ENCODE measurements at regions not wholly inside any gene's neighbourhood (a gene's known extent, or its start where the extent isn't known, plus 50 kb on each side); places are given as distances from the start of the nearest gene placed in this dataset.

DNA sequence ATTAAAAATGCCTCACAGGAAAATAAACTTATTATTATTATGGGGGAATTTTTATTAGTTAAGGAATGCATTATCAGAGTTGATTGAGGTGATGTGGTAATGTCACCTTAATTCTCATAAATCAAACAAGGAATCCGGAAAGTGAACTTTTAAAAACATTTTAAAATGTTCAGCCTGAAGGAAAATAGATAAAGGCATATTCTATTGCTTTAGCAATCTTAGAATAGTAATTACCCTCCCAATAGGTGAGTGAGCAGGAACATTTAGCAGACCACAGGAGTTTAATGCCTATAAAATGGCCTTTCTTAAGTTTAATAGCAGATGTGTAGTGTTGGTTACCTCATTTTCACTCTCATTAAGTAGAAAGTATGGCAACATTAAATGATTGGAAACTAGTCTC is 160.9 kb upstream of the MAD2L1 start:
- in situ Hi-C loops (cut with MboI; ENCODE audit: low sequenced_read_pairs) = no loop called here

More for the DNA sequence above, 160.9 kb upstream of the MAD2L1 start:
- TF ChIP-seq RAD21 (IDR thresholded peaks at IDR 0.05; ENCODE audit: low read length) (no peak), NFE2L2 (IDR thresholded peaks at IDR 0.05; ENCODE audit: low read depth, low read length) (no peak)
- TF ChIP-seq, protein P1, sequence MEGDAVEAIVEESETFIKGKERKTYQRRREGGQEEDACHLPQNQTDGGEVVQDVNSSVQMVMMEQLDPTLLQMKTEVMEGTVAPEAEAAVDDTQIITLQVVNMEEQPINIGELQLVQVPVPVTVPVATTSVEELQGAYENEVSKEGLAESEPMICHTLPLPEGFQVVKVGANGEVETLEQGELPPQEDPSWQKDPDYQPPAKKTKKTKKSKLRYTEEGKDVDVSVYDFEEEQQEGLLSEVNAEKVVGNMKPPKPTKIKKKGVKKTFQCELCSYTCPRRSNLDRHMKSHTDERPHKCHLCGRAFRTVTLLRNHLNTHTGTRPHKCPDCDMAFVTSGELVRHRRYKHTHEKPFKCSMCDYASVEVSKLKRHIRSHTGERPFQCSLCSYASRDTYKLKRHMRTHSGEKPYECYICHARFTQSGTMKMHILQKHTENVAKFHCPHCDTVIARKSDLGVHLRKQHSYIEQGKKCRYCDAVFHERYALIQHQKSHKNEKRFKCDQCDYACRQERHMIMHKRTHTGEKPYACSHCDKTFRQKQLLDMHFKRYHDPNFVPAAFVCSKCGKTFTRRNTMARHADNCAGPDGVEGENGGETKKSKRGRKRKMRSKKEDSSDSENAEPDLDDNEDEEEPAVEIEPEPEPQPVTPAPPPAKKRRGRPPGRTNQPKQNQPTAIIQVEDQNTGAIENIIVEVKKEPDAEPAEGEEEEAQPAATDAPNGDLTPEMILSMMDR (conservative IDR thresholded peaks at IDR 0.05; ENCODE audit: low read depth, low read length) = no peak
- Histone ChIP-seq H2BK20ac (ENCODE audit: low read depth, low read length) (no peak overlapping the region), H3K9me3 (ENCODE audit: control insufficient read depth, insufficient read depth, low read length) (no peaks in the 10 kb centered on the region), H2AK5ac (ENCODE audit: low read depth, low read length) (no peak overlapping the region), H2AK9ac (replicated peaks; ENCODE audit: low read depth, low read length, poor library complexity) (no peak overlapping the region), H3K4ac (ENCODE audit: low read depth, low read length) (no peak overlapping the region), H4K91ac (ENCODE audit: insufficient read depth, low read depth, low read length) (no peak overlapping the region), H3K9ac (ENCODE audit: low read depth, low read length) (no peak overlapping the region), H3K27ac (ENCODE audit: insufficient read depth, low read length) (no peak overlapping the region), H2BK120ac (ENCODE audit: low read depth, low read length) (no peak overlapping the region), H4K8ac (ENCODE audit: low read depth in 2 of 2, low read length in 2 of 2) (no peak overlapping the region), H4K20me1 (ENCODE audit: insufficient read depth, low read length) (no peaks in the 10 kb centered on the region), H2AFZ (replicated peaks; ENCODE audit: low read length, poor library complexity) (no peak overlapping the region), H3K18ac (ENCODE audit: low read depth, low read length) (no peak overlapping the region), H3K23ac (ENCODE audit: low read depth, low read length) (no peak overlapping the region), H3K4me1 (ENCODE audit: control insufficient read depth, insufficient read depth, low read length) (no peaks in the 10 kb centered on the region), H4K5ac (ENCODE audit: low read depth, low read length) (no peak overlapping the region), H3K4me2 (ENCODE audit: low read depth, low read length) (no peak overlapping the region), H2BK5ac (ENCODE audit: low read depth, low read length, poor library complexity, severe bottlenecking) (no peak overlapping the region), H3K27me3 (ENCODE audit: control insufficient read depth, insufficient read depth, low read length) (no peaks in the 10 kb centered on the region), H3K14ac (replicated peaks; ENCODE audit: low read depth, low read length) (no peak overlapping the region), H3K9me1 (ENCODE audit: insufficient read depth, low read length) (no peaks in the 10 kb centered on the region), H3K36me3 (ENCODE audit: control insufficient read depth, insufficient read depth, low read length) (no peaks in the 10 kb centered on the region), H3K56ac (ENCODE audit: extremely low read depth, insufficient read depth, low read length) (no peak overlapping the region), H3K4me3 (ENCODE audit: insufficient read depth, low read depth, low read length) (no peak overlapping the region), H2BK15ac (ENCODE audit: low read depth, low read length) (no peak overlapping the region), H3K79me1 (ENCODE audit: low read depth in 1 of 2, low read length in 2 of 2) (no peaks in the 10 kb centered on the region)
- ATAC-seq (ENCODE audit: low read depth) (no peak), DNase-seq (no peak)
- POLR2A ChIA-PET (ENCODE audit: unreplicated experiment) = no interaction called here
- dilution Hi-C loops (cut with HindIII; ENCODE audit: low sequenced_read_pairs, unreplicated experiment) = no loop called here
- intact Hi-C loops (cut with micrococcal nuclease) = no loop called here
- WGBS, 2 experiments (ENCODE audit: extremely low coverage in 2 of 2, insufficient read length in 1 of 2) = no CpG with 5 or more reads among the region's 1 CpG
- no TSS peak for BruUV-seq (replicated peaks)
- CTCF ChIA-PET = no interaction called here

All from IMR-90 (cell line).